Upper lobe of right lung (tissue), 1 donor: ENCODE measurements at regions not wholly inside any gene's neighbourhood (a gene's known extent, or its start where the extent isn't known, plus 50 kb on each side); places are given as distances from the start of the nearest gene placed in this dataset.

Experiments
- ATAC-seq: fragments of 200-7000 bp; cut with Tn5 transposase; one replicate; pipeline ENCODE4 v1.9.1; 2020; ENCODE audit warnings: mild to moderate bottlenecking, moderate library complexity
- DNase-seq: peaks from one replicate; pipeline ENCODE4 v3.0.0-alpha.2; 2020
- H3K27ac ChIP-seq: fragments of 200-600 bp; one replicate; pipeline ENCODE4 v1.8.0; 2022
- H3K27me3 ChIP-seq: fragments of 200-600 bp; one replicate; pipeline ENCODE4 v1.8.0; 2022; ENCODE audit warnings: mild to moderate bottlenecking
- H3K36me3 ChIP-seq: fragments of 200-600 bp; one replicate; pipeline ENCODE4 v1.8.0; 2022
- H3K4me1 ChIP-seq: fragments of 200-600 bp; one replicate; pipeline ENCODE4 v1.8.0; 2022
- H3K4me3 ChIP-seq: fragments of 200-600 bp; one replicate; pipeline ENCODE4 v1.8.0; 2022; ENCODE audit warnings: mild to moderate bottlenecking
- H3K9me3 ChIP-seq: fragments of 200-600 bp; one replicate; pipeline ENCODE4 v1.8.0; 2022
- CTCF ChIP-seq: fragments of 200-600 bp; IDR thresholded peaks from one replicate; pipeline ENCODE4 v1.8.0; 2022; ENCODE audit warnings: antibody characterized with exemption
- intact Hi-C: fragments of 100-400 bp; cut with DNase I; formaldehyde crosslinking; loops from one replicate; pipeline ENCODE4 v1.11.0; 2022
- donor health status: DM: no; HTN: yes; CAD: no; lungs with severe emphysema.

DNA sequence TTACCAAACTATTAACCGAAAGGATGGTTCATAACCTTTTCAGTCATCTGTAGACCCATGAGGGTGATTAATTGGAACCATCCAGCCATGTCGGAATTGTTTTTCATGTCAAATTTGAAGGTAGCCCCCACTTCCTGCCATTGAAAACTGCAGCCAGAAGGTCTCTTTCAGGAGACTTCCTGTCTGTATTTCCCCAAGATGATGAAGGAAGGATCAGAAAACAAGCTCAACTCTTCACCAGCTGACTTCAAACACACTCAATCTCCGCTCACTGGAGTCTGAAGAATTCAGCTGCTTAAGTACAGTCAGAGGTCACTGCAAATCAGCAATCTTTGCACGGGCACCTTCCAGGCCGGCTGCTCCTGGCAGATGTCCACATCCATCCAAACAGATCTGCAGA is 291.7 kb upstream of the NPVF start:
- DNase-seq (no peak), ATAC-seq (no peak)
- no peak for TF ChIP-seq CTCF
- Histone ChIP-seq H3K27me3 (no peaks in the 10 kb centered on the region), H3K36me3 (no peaks in the 10 kb centered on the region), H3K9me3 (no peaks in the 10 kb centered on the region), H3K4me1 (no peaks in the 10 kb centered on the region), H3K27ac (no peak overlapping the region), H3K4me3 (no peak overlapping the region)
- intact Hi-C loops = no loop called here

GRCh38 chr7:25520516-25520915 is 292.2 kb upstream of the NPVF start:
- Histone ChIP-seq H3K27me3 (no peaks in the 10 kb centered on the region), H3K4me1 (no peaks in the 10 kb centered on the region), H3K36me3 (no peaks in the 10 kb centered on the region), H3K27ac (no peak overlapping the region), H3K4me3 (no peak overlapping the region), H3K9me3 (no peaks in the 10 kb centered on the region)
- ATAC-seq = no peak
- intact Hi-C loops = no loop called here
- TF ChIP-seq CTCF = no peak
- no peak for DNase-seq

DNA sequence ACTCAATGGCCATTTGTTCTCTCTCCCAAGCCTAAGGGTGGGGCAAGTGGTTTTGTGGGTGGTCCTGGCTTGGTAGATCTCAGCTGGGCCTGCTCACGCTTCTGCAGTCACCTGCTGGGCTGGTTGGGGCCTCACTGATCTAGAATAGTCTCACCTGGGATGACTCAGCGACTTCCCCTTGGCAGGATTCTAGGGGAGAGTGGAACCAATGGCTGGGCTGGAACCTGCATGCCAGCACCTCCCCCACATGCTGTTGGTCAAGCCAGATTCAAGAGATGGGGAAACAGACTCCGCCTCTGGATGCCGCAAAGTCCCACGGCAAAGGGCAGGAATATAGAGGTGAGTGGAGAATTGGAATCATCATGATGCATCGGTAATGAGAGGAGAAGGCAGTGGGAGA is 292.9 kb upstream of the NPVF start:
- intact Hi-C loops = no loop called here
- Histone ChIP-seq H3K36me3 (no peaks in the 10 kb centered on the region), H3K4me1 (no peaks in the 10 kb centered on the region), H3K27ac (no peak overlapping the region), H3K9me3 (no peaks in the 10 kb centered on the region), H3K27me3 (no peaks in the 10 kb centered on the region), H3K4me3 (no peak overlapping the region)
- no peak for ATAC-seq
- DNase-seq = no peak
- TF ChIP-seq CTCF = no peak

GRCh38 chr7:25522727-25523126 is 294.4 kb upstream of the NPVF start:
- Histone ChIP-seq H3K4me1 (no peaks in the 10 kb centered on the region), H3K9me3 (no peaks in the 10 kb centered on the region), H3K27ac (no peak overlapping the region), H3K4me3 (no peak overlapping the region), H3K36me3 (no peaks in the 10 kb centered on the region), H3K27me3 (no peaks in the 10 kb centered on the region)
- intact Hi-C loops = no loop called here
- no peak for TF ChIP-seq CTCF
- DNase-seq = no peak
- no peak for ATAC-seq

- H3K27me3 ChIP-seq = no peaks in the 10 kb centered on the region
- TF ChIP-seq CTCF = no peak
- intact Hi-C loops = no loop called here
- H3K27ac ChIP-seq = no peak overlapping the region
- no peaks in the 10 kb centered on the region for H3K9me3 ChIP-seq
- no peak for DNase-seq
- H3K4me1 ChIP-seq = no peaks in the 10 kb centered on the region
- H3K4me3 ChIP-seq = no peak overlapping the region
- no peaks in the 10 kb centered on the region for H3K36me3 ChIP-seq
- ATAC-seq = no peak
These were observed 299.4 kb upstream of the NPVF start for GRCh38 chr7:25527665-25528170.

DNA sequence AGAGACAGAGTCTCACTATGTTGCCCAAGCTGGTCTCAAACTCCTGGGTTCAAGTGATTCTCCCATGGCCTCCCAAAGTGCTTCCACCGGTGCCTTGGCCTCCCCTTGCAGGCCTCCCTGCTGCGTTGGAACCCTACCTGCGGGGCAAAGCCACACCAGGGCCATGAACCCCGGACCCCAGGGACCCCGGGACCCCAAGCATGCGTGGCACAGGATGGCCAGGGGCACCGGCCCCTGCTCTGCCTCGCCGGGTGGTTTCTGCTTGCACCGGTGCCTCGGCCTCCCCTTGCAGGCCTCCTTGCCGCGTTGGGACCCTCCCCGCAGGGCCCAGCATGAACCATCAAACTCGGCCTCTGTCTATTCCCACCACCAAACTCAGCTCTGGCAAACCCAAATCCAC is 301.0 kb upstream of the NPVF start:
- Histone ChIP-seq H3K27me3 (no peaks in the 10 kb centered on the region), H3K36me3 (no peaks in the 10 kb centered on the region), H3K27ac (no peak overlapping the region), H3K4me1 (no peaks in the 10 kb centered on the region), H3K9me3 (no peaks in the 10 kb centered on the region), H3K4me3 (no peak overlapping the region)
- no peak for DNase-seq
- intact Hi-C loops = no loop called here
- no peak for ATAC-seq
- no peak for TF ChIP-seq CTCF
